ENCODE measurements at regions not wholly inside any gene's neighbourhood (a gene's known extent, or its start where the extent isn't known, plus 50 kb on each side); places are given as distances from the start of the nearest gene placed in this dataset.

- in situ Hi-C loops (cut with HindIII; ENCODE audit: low pct_unique_long_range_greater_than_20kb, low sequenced_read_pairs) = no loop called here
- no peak for TF ChIP-seq JUND (IDR thresholded peaks at IDR 0.05; ENCODE audit: low read depth)
- no peak for DNase-seq (ENCODE audit: low read depth in 1 of 2, low spot score in 1 of 2)
Measured at GRCh38 chr5:68458416-68459021, 243.0 kb downstream of the PIK3R1 start.

- DNase-seq (ENCODE audit: low read depth in 1 of 2, low spot score in 1 of 2) = peak in 1 of 2 experiments; percentile 62
- in situ Hi-C loops (cut with HindIII; ENCODE audit: low pct_unique_long_range_greater_than_20kb, low sequenced_read_pairs) = no loop called here
- no peak for TF ChIP-seq JUND (IDR thresholded peaks at IDR 0.05; ENCODE audit: low read depth)
Measured at GRCh38 chr5:68459093-68459809, 243.7 kb downstream of the PIK3R1 start.

GRCh38 chr5:68459810-68460139, 244.2 kb downstream of the PIK3R1 start:
- in situ Hi-C loops (cut with HindIII; ENCODE audit: low pct_unique_long_range_greater_than_20kb, low sequenced_read_pairs) = no loop called here

GRCh38 chr5:68460147-68460798, 244.7 kb downstream of the PIK3R1 start:
- in situ Hi-C loops (cut with HindIII; ENCODE audit: low pct_unique_long_range_greater_than_20kb, low sequenced_read_pairs) = no loop called here
- TF ChIP-seq JUND (IDR thresholded peaks at IDR 0.05; ENCODE audit: low read depth) = no peak
- DNase-seq (ENCODE audit: low read depth in 1 of 2, low spot score in 1 of 2) = peak in 1 of 2 experiments; percentile 70

More at GRCh38 chr5:68459810-68460139, 244.2 kb downstream of the PIK3R1 start:
- DNase-seq (ENCODE audit: low read depth in 1 of 2, low spot score in 1 of 2) = no peak
- no peak for TF ChIP-seq JUND (IDR thresholded peaks at IDR 0.05; ENCODE audit: low read depth)

- no peak for TF ChIP-seq JUND (IDR thresholded peaks at IDR 0.05; ENCODE audit: low read depth)
- no peak for DNase-seq (ENCODE audit: low read depth in 1 of 2, low spot score in 1 of 2)
- in situ Hi-C loops (cut with HindIII; ENCODE audit: low pct_unique_long_range_greater_than_20kb, low sequenced_read_pairs) = no loop called here
Measured at GRCh38 chr5:68463606-68464005, 248.1 kb downstream of the PIK3R1 start.

GRCh38 chr5:68464424-68464823, 248.9 kb downstream of the PIK3R1 start:
- in situ Hi-C loops (cut with HindIII; ENCODE audit: low pct_unique_long_range_greater_than_20kb, low sequenced_read_pairs) = no loop called here
- DNase-seq (ENCODE audit: low read depth in 1 of 2, low spot score in 1 of 2) = no peak
- TF ChIP-seq JUND (IDR thresholded peaks at IDR 0.05; ENCODE audit: low read depth) = no peak

- no peak for DNase-seq (ENCODE audit: low read depth in 1 of 2, low spot score in 1 of 2)
- TF ChIP-seq JUND (IDR thresholded peaks at IDR 0.05; ENCODE audit: low read depth) = no peak
- in situ Hi-C loops (cut with HindIII; ENCODE audit: low pct_unique_long_range_greater_than_20kb, low sequenced_read_pairs) = no loop called here
Measured at GRCh38 chr5:68465133-68465532, 249.6 kb downstream of the PIK3R1 start.

GRCh38 chr5:68465934-68466551, 250.5 kb downstream of the PIK3R1 start:
- DNase-seq (ENCODE audit: low read depth in 1 of 2, low spot score in 1 of 2) = peak in 1 of 2 experiments; percentile 83
- no peak for TF ChIP-seq JUND (IDR thresholded peaks at IDR 0.05; ENCODE audit: low read depth)
- in situ Hi-C loops (cut with HindIII; ENCODE audit: low pct_unique_long_range_greater_than_20kb, low sequenced_read_pairs) = no loop called here

GRCh38 chr5:68467208-68467607, 251.7 kb downstream of the PIK3R1 start:
- in situ Hi-C loops (cut with HindIII; ENCODE audit: low pct_unique_long_range_greater_than_20kb, low sequenced_read_pairs) = no loop called here
- no peak for TF ChIP-seq JUND (IDR thresholded peaks at IDR 0.05; ENCODE audit: low read depth)
- no peak for DNase-seq (ENCODE audit: low read depth in 1 of 2, low spot score in 1 of 2)

GRCh38 chr5:68467794-68468193, 252.2 kb downstream of the PIK3R1 start:
- in situ Hi-C loops (cut with HindIII; ENCODE audit: low pct_unique_long_range_greater_than_20kb, low sequenced_read_pairs) = no loop called here
- no peak for TF ChIP-seq JUND (IDR thresholded peaks at IDR 0.05; ENCODE audit: low read depth)
- DNase-seq (ENCODE audit: low read depth in 1 of 2, low spot score in 1 of 2) = no peak

- in situ Hi-C loops (cut with HindIII; ENCODE audit: low pct_unique_long_range_greater_than_20kb, low sequenced_read_pairs) = no loop called here
- DNase-seq (ENCODE audit: low read depth in 1 of 2, low spot score in 1 of 2) = no peak
- TF ChIP-seq JUND (IDR thresholded peaks at IDR 0.05; ENCODE audit: low read depth) = no peak
Measured at GRCh38 chr5:68468322-68468721, 252.8 kb downstream of the PIK3R1 start.

GRCh38 chr5:68475476-68475983, 260.0 kb downstream of the PIK3R1 start:
- DNase-seq (ENCODE audit: low read depth in 1 of 2, low spot score in 1 of 2) = no peak
- in situ Hi-C loops (cut with HindIII; ENCODE audit: low pct_unique_long_range_greater_than_20kb, low sequenced_read_pairs) = no loop called here
- TF ChIP-seq JUND (IDR thresholded peaks at IDR 0.05; ENCODE audit: low read depth) = no peak

- in situ Hi-C loops (cut with HindIII; ENCODE audit: low pct_unique_long_range_greater_than_20kb, low sequenced_read_pairs) = no loop called here
- DNase-seq (ENCODE audit: low read depth in 1 of 2, low spot score in 1 of 2) = no peak
- no peak for TF ChIP-seq JUND (IDR thresholded peaks at IDR 0.05; ENCODE audit: low read depth)
Measured at GRCh38 chr5:68476854-68477253, 261.3 kb downstream of the PIK3R1 start.

All from T47D (cell line).